BE2C (cell line): ENCODE measurements at regions not wholly inside any gene's neighbourhood (a gene's known extent, or its start where the extent isn't known, plus 50 kb on each side); places are given as distances from the start of the nearest gene placed in this dataset.

ENCODE experiments used
- DNase-seq: peaks from one replicate; pipeline ENCODE4 v3.0.0-alpha.2; 2020
- H3K27me3 ChIP-seq: fragments of 250-450 bp; sonication (Bioruptor Pico); 2 replicates; pipeline ENCODE4 v1.5.1; 2020; ENCODE audit warnings: mild to moderate bottlenecking
- H3K36me3 ChIP-seq: fragments of 250-450 bp; sonication (Bioruptor Pico); 2 replicates; pipeline ENCODE4 v1.5.1; 2020; ENCODE audit warnings: mild to moderate bottlenecking
- H3K4me1 ChIP-seq: fragments of 250-450 bp; sonication (Bioruptor Pico); 2 replicates; pipeline ENCODE4 v1.5.1; 2020
- H3K4me3 ChIP-seq: 2 replicates; pipeline ENCODE4 v1.5.1; 2011; ENCODE audit warnings: low read depth, low read length
- H3K9me3 ChIP-seq: fragments of 250-450 bp; sonication (Bioruptor Pico); 2 replicates; pipeline ENCODE4 v1.5.1; 2020
- TF ChIP-seq, protein P1 (sequence below): IDR thresholded peaks from 2 replicates; pipeline ENCODE4 v1.5.1; 2012; ENCODE audit warnings: mild to moderate bottlenecking, low read depth, low read length

DNA sequence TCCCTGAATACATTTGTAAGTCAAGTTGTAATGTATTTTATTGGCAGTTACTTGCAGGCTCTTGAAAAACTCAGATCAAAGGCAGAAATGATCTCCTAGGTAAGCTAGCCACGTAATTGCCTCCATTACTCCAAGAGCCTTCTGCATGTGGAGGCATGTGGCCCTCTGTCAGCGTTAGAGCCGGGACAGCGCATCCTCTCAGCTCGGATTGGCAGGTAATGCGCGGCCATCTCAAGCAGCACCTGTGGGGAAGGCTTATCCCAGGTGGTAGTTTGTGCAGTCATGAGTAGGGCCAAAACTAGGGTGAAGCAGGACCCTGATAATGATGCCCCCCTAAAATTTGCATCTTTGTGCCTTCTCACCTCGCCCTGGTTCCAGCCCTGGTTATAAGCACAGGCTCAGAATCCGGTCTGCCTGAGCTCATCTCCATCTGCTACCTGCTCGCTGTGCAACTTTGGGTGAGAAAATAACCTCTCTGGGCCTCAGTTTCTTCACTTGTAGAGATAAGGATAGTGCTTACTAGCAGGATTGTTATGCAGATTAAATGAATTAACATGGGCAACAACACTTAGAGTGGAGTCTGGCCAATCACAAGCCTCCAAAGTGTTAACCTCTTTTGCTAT is 157.5 kb upstream of the PMEPA1 start:
- no peak for DNase-seq
- no peak overlapping the region for H3K4me3 ChIP-seq

DNA sequence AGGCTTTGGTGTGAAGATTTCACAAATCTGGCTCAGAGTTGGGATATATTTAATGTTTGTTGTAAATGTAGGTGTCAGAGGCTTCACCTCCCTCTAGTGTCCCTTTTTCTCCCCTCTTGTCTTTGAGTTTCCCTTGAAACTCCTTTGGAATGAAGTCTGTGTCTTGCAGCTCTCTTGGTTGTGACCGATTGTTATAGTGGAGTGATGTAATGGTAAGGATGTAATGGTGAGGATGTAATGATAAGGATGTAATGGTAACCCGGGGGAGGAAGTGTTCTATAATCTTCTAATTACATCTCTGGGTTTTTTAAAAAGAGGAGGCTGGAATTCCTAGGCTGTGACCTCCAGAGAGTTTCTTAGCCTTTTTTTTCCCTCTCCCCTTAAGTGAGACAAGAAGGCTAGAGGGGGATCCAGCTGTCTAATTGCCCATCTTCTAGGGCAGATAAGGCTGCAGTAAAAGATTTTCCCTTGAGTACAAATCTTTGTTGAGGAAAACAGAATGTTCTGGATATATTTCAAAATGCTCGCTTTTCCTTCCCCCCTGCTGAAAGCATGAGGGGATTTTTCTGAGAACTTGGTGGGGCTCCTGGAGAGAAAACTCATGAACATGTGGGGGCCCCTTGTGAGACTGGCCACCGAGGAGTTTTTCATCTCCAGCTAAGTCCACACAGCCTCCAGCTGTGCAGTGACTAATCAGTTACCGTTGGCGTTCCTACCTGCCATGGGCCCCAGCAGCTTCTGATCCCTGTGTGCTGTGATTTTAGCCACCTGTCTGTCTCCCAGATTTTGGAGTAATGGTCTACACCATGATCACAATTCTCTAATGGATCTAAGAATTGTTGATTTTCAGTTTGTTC is 156.7 kb upstream of the PMEPA1 start:
- TF ChIP-seq, protein P1, sequence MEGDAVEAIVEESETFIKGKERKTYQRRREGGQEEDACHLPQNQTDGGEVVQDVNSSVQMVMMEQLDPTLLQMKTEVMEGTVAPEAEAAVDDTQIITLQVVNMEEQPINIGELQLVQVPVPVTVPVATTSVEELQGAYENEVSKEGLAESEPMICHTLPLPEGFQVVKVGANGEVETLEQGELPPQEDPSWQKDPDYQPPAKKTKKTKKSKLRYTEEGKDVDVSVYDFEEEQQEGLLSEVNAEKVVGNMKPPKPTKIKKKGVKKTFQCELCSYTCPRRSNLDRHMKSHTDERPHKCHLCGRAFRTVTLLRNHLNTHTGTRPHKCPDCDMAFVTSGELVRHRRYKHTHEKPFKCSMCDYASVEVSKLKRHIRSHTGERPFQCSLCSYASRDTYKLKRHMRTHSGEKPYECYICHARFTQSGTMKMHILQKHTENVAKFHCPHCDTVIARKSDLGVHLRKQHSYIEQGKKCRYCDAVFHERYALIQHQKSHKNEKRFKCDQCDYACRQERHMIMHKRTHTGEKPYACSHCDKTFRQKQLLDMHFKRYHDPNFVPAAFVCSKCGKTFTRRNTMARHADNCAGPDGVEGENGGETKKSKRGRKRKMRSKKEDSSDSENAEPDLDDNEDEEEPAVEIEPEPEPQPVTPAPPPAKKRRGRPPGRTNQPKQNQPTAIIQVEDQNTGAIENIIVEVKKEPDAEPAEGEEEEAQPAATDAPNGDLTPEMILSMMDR, result peak; percentile 4; the same call in 1 of the 2 replicates

More for the DNA sequence above, 157.5 kb upstream of the PMEPA1 start:
- no peaks in the 10 kb centered on the region for H3K27me3 ChIP-seq
- no peaks in the 10 kb centered on the region for H3K36me3 ChIP-seq
- TF ChIP-seq, protein P1, result no peak
- no peaks in the 10 kb centered on the region; the same call in 1 of the 2 replicates for H3K4me1 ChIP-seq
- no peaks in the 10 kb centered on the region for H3K9me3 ChIP-seq

GRCh38 chr20:57865266-57865665 is 155.5 kb upstream of the PMEPA1 start:
- H3K9me3 ChIP-seq, result no peaks in the 10 kb centered on the region
- no peaks in the 10 kb centered on the region; the same call in 1 of the 2 replicates for H3K4me1 ChIP-seq
- TF ChIP-seq, protein P1, result no peak
- no peaks in the 10 kb centered on the region for H3K36me3 ChIP-seq
- no peak overlapping the region for H3K4me3 ChIP-seq
- no peak for DNase-seq
- H3K27me3 ChIP-seq, result no peaks in the 10 kb centered on the region

More for the DNA sequence above, 156.7 kb upstream of the PMEPA1 start:
- DNase-seq, result no peak
- Histone ChIP-seq H3K27me3 (no peaks in the 10 kb centered on the region), H3K4me1 (no peaks in the 10 kb centered on the region; the same call in 1 of the 2 replicates), H3K9me3 (no peaks in the 10 kb centered on the region), H3K36me3 (no peaks in the 10 kb centered on the region), H3K4me3 (no peak overlapping the region)

DNA sequence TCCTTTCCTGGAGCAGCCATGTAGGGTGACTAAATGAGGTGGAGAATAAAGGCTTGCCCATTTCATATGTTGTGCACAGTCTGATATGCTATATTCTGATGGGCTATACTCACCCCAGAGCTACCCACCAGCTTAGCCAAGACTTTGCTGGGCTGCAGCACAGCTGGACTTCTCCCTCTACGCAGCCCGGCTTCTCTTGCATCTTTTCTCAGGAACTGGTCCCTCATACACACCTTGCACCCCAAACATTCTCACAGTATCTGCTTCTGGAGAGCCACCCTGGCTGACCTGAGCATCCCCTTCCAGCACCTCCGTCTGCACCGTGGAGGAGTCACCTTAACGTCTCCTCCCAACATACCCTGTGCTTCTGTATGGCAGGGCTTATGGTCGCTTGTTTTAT is 150.8 kb upstream of the PMEPA1 start:
- Histone ChIP-seq H3K9me3 (no peaks in the 10 kb centered on the region), H3K27me3 (no peaks in the 10 kb centered on the region), H3K36me3 (no peaks in the 10 kb centered on the region), H3K4me3 (no peak overlapping the region), H3K4me1 (no peaks in the 10 kb centered on the region)
- no peak for DNase-seq
- TF ChIP-seq, protein P1, result no peak

DNA sequence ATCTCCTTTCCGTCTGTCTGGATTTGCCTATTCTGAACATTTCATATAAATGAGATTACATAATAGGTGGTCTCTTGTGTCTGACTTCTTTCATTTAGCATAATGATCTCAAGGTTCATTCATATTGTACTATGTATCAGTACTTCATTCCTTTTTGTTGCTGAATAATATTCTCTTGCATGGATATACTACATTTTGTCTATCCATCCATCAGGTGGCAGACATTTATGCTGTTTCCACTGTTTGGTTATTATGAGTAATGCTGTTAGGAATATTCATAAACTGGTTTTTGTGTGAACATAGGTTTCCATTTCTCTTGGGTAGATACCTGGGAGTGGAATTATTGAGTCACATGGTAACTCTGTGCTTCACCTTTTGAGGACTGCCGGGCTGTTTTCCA is 148.2 kb upstream of the PMEPA1 start:
- H3K36me3 ChIP-seq, result no peaks in the 10 kb centered on the region
- no peak overlapping the region for H3K4me3 ChIP-seq
- H3K4me1 ChIP-seq, result peaks cover 7% of the 10 kb centered on the region; the same call in 1 of the 2 replicates
- no peaks in the 10 kb centered on the region for H3K9me3 ChIP-seq
- TF ChIP-seq, protein P1, result no peak
- no peaks in the 10 kb centered on the region for H3K27me3 ChIP-seq
- no peak for DNase-seq

DNA sequence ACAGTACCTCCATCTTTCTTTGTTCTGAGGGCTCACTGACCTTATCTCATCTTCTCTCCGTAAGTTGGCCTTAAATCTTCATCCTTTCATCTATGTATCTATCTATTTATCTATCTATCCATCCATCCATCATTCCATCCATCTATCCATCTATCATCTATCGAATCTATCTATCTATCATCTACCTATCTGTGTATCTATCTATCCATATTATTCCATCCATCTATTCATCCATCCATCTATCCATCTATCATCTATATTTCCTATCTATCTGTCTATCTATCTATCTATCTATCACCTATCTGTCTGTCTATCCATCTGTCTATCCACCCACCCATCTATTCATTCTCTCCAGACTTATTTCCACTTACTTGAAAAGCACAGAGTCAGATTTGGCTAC is 147.3 kb upstream of the PMEPA1 start:
- no peaks in the 10 kb centered on the region for H3K9me3 ChIP-seq
- no peaks in the 10 kb centered on the region for H3K36me3 ChIP-seq
- DNase-seq, result no peak
- H3K4me3 ChIP-seq, result no peak overlapping the region
- peaks cover 7% of the 10 kb centered on the region; the same call in 1 of the 2 replicates for H3K4me1 ChIP-seq
- TF ChIP-seq, protein P1, result no peak
- no peaks in the 10 kb centered on the region for H3K27me3 ChIP-seq
